Neural crest cell (in vitro differentiated cells): ENCODE measurements at regions not wholly inside any gene's neighbourhood (a gene's known extent, or its start where the extent isn't known, plus 50 kb on each side); places are given as distances from the start of the nearest gene placed in this dataset.

Experiments
- DNase-seq: peaks from one replicate; pipeline ENCODE4 v3.0.0; 2021; ENCODE audit warnings: low read depth, mixed read lengths, low spot score
- H3K27ac Mint-ChIP-seq: one replicate; pipeline ENCODE4 v1.8.0; 2021; ENCODE audit warnings: mild to moderate bottlenecking, mixed read lengths; ENCODE audit not compliant: unreplicated experiment
- H3K27me3 Mint-ChIP-seq: 2 replicates; pipeline ENCODE4 v1.8.0; 2021; ENCODE audit warnings: low read depth, mild to moderate bottlenecking, mixed read lengths
- H3K36me3 Mint-ChIP-seq: 2 replicates; pipeline ENCODE4 v1.8.0; 2021; ENCODE audit warnings: low read depth, mild to moderate bottlenecking, mixed read lengths
- H3K4me1 Mint-ChIP-seq: 2 replicates; pipeline ENCODE4 v1.8.0; 2021; ENCODE audit warnings: mixed read lengths
- H3K4me3 Mint-ChIP-seq: one replicate; pipeline ENCODE4 v1.8.0; 2021; ENCODE audit warnings: mild to moderate bottlenecking, mixed read lengths
- H3K9me3 Mint-ChIP-seq: 2 replicates; pipeline ENCODE4 v1.8.0; 2021; ENCODE audit warnings: mixed read lengths
- CTCF ChIP-seq: fragments of 200-600 bp; sonication (generic); conservative IDR thresholded peaks from 2 replicates; pipeline ENCODE4 v1.5.0; 2021; ENCODE audit warnings: antibody characterized with exemption, mild to moderate bottlenecking

- no peak for DNase-seq
- no peak overlapping the region for H3K4me3 Mint-ChIP-seq
- H3K9me3 Mint-ChIP-seq, result no peaks in the 10 kb centered on the region
- no peaks in the 10 kb centered on the region for H3K4me1 Mint-ChIP-seq
- H3K36me3 Mint-ChIP-seq, result no peaks in the 10 kb centered on the region
- TF ChIP-seq CTCF, result no peak
- H3K27me3 Mint-ChIP-seq, result no peaks in the 10 kb centered on the region
- no peak overlapping the region for H3K27ac Mint-ChIP-seq
Measured at GRCh38 chr9:135416664-135417290, 62.8 kb upstream of the PPP1R26 start.

DNA sequence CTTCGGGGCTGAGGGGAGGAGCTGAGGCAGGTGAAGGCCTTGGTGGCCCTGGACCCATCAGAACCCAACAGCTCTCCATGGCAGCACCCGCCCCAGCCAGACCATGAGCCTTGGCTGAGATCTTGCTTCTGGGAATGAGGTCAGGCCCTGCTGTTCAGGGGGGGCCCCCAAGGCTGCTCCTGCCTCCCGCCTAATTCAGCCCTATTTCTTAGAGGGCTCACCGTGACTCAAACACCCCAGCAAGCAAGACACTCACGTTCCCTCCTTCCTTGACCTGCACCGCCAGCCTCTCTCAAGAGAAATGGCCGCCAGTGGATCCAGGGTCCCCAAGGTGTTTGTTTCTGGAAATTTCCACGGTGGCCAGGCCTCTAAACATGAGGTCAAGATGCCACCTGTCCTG, 61.4 kb upstream of the PPP1R26 start:
- no peak for TF ChIP-seq CTCF
- no peaks in the 10 kb centered on the region for H3K9me3 Mint-ChIP-seq
- H3K27me3 Mint-ChIP-seq, result no peaks in the 10 kb centered on the region
- H3K27ac Mint-ChIP-seq, result no peak overlapping the region
- no peak overlapping the region for H3K4me3 Mint-ChIP-seq
- H3K4me1 Mint-ChIP-seq, result no peaks in the 10 kb centered on the region
- no peaks in the 10 kb centered on the region for H3K36me3 Mint-ChIP-seq
- DNase-seq, result no peak

- DNase-seq, result no peak
Measured at GRCh38 chr9:135419106-135419505, 60.5 kb upstream of the PPP1R26 start.

GRCh38 chr9:135422341-135422944, 57.1 kb upstream of the PPP1R26 start:
- Mint-ChIP-seq H3K4me1 (no peaks in the 10 kb centered on the region), H3K4me3 (no peak overlapping the region), H3K9me3 (peaks cover 11% of the 10 kb centered on the region), H3K27me3 (no peaks in the 10 kb centered on the region), H3K27ac (no peak overlapping the region), H3K36me3 (peaks cover 4% of the 10 kb centered on the region)
- DNase-seq, result no peak
- TF ChIP-seq CTCF, result no peak

More at GRCh38 chr9:135419106-135419505, 60.5 kb upstream of the PPP1R26 start:
- H3K27me3 Mint-ChIP-seq, result no peaks in the 10 kb centered on the region
- no peaks in the 10 kb centered on the region for H3K4me1 Mint-ChIP-seq
- no peak overlapping the region for H3K27ac Mint-ChIP-seq
- no peaks in the 10 kb centered on the region for H3K36me3 Mint-ChIP-seq
- TF ChIP-seq CTCF, result no peak
- H3K4me3 Mint-ChIP-seq, result no peak overlapping the region
- H3K9me3 Mint-ChIP-seq, result peaks cover 5% of the 10 kb centered on the region

DNA sequence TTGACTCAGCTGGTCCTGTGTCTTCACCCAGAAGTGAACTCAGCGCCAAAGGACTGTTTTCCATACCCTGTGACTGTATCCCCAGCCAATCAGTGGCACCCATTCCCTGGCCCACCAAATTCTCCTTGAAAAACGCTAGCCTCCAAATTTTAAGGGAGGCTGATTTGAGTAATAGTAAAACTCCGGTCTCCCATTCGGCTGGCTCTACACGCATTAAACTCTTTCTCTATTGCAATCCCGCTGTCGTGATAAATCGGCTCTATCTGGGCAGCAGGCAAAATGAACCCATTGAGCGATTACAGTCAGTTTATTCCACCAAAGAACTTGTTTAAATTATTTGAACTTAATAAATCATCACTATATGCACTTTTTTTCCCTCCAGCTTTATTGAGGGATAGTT, 55.9 kb upstream of the PPP1R26 start:
- H3K27ac Mint-ChIP-seq, result no peak overlapping the region
- peaks cover 4% of the 10 kb centered on the region for H3K36me3 Mint-ChIP-seq
- DNase-seq, result no peak
- H3K27me3 Mint-ChIP-seq, result no peaks in the 10 kb centered on the region
- H3K4me1 Mint-ChIP-seq, result no peaks in the 10 kb centered on the region
- H3K9me3 Mint-ChIP-seq, result peaks cover 11% of the 10 kb centered on the region
- no peak for TF ChIP-seq CTCF
- no peak overlapping the region for H3K4me3 Mint-ChIP-seq
